PFSK-1 (cell line): ENCODE measurements at regions not wholly inside any gene's neighbourhood (a gene's known extent, or its start where the extent isn't known, plus 50 kb on each side); places are given as distances from the start of the nearest gene placed in this dataset.

Experiments
- FOXP2 ChIP-seq: optimal IDR thresholded peaks from 2 replicates; pipeline ENCODE3; 2011; ENCODE audit warnings: borderline replicate concordance, control low read depth, inconsistent platforms; ENCODE audit not compliant: insufficient read depth; ENCODE audit errors: extremely low read length, extremely low read depth
- POLR2AphosphoS5 ChIP-seq: IDR thresholded peaks from 2 replicates; pipeline ENCODE4 v1.6.1; 2012; ENCODE audit warnings: low read depth, mild to moderate bottlenecking, control low read depth, low read length, moderate library complexity
- SIN3A ChIP-seq: IDR thresholded peaks from 2 replicates; pipeline ENCODE4 v1.6.1; 2012; ENCODE audit warnings: mild to moderate bottlenecking, low read length, moderate library complexity, borderline replicate concordance; ENCODE audit not compliant: insufficient read depth
- TAF1 ChIP-seq: IDR thresholded peaks from 2 replicates; pipeline ENCODE4 v1.6.1; 2012; ENCODE audit warnings: low read length, control low read depth, borderline replicate concordance; ENCODE audit not compliant: insufficient read depth
- TF ChIP-seq, protein P1 (sequence below), 2 experiments: IDR thresholded peaks; 2 replicates each; pipeline versions ENCODE4 v1.6.1 to v1.8.0; 2011 to 2012; ENCODE audit warnings: low read depth in 2 of 2, low read length in 2 of 2, control low read depth in 1 of 2, inconsistent platforms in 1 of 2, mild to moderate bottlenecking in 1 of 2, moderate library complexity in 1 of 2; ENCODE audit not compliant: insufficient read depth in 1 of 2

DNA sequence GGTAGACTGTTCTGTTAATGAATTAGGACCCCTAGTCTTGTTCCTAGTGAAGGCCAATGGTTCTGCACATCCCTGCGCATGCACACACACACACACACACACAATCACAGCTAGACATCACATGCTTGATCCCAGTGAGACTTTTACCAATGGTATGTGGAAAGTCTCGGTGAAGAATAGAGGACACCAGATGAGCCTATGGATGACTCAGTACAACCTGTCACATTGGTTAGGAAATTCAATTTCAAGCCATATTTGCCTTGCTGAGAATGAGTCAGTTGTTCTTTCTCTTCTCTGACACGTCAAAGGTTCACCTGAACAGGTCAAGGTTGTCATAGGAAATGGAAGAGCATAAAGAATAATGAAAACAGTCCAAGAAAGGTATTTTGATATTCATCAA is 122.0 kb downstream of the SLC17A6 start:
- TF ChIP-seq FOXP2 (no peak), TAF1 (no peak), SIN3A (no peak), POLR2AphosphoS5 (no peak)
- TF ChIP-seq, protein P1, sequence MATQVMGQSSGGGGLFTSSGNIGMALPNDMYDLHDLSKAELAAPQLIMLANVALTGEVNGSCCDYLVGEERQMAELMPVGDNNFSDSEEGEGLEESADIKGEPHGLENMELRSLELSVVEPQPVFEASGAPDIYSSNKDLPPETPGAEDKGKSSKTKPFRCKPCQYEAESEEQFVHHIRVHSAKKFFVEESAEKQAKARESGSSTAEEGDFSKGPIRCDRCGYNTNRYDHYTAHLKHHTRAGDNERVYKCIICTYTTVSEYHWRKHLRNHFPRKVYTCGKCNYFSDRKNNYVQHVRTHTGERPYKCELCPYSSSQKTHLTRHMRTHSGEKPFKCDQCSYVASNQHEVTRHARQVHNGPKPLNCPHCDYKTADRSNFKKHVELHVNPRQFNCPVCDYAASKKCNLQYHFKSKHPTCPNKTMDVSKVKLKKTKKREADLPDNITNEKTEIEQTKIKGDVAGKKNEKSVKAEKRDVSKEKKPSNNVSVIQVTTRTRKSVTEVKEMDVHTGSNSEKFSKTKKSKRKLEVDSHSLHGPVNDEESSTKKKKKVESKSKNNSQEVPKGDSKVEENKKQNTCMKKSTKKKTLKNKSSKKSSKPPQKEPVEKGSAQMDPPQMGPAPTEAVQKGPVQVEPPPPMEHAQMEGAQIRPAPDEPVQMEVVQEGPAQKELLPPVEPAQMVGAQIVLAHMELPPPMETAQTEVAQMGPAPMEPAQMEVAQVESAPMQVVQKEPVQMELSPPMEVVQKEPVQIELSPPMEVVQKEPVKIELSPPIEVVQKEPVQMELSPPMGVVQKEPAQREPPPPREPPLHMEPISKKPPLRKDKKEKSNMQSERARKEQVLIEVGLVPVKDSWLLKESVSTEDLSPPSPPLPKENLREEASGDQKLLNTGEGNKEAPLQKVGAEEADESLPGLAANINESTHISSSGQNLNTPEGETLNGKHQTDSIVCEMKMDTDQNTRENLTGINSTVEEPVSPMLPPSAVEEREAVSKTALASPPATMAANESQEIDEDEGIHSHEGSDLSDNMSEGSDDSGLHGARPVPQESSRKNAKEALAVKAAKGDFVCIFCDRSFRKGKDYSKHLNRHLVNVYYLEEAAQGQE (IDR thresholded peaks at IDR 0.05; ENCODE audit: insufficient read depth in 1 of 2, low read depth in 2 of 2, low read length in 2 of 2): no peak

DNA sequence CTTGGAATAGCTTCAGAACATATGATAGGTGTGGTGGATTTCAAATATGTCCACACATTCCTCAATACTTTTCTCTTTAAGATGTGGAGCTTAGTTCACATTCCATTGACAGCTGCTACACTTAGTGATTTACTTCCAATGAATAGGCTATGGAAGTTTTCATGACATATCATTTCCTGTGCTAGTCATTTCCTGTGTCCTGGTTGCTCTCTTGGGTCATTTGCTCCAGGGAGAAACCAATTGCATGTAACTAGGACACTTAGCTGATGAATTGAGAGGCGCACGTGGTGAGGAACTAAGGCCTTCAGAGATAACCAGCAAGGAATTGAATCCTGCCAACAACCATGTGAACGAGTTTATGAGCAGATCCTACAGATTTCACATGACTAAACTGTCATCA is 120.9 kb downstream of the SLC17A6 start:
- TF ChIP-seq SIN3A (no peak), TAF1 (no peak), FOXP2 (no peak), POLR2AphosphoS5 (no peak)
- TF ChIP-seq, protein P1 (IDR thresholded peaks at IDR 0.05; ENCODE audit: insufficient read depth in 1 of 2, low read depth in 2 of 2, low read length in 2 of 2): no peak

- TF ChIP-seq SIN3A (no peak), FOXP2 (no peak), POLR2AphosphoS5 (no peak), TAF1 (no peak)
- TF ChIP-seq, protein P1 (IDR thresholded peaks at IDR 0.05; ENCODE audit: insufficient read depth in 1 of 2, low read depth in 2 of 2, low read length in 2 of 2): no peak
Observed at GRCh38 chr11:22458161-22458560, 120.0 kb downstream of the SLC17A6 start.

GRCh38 chr11:22456993-22457762 is 119.0 kb downstream of the SLC17A6 start:
- TF ChIP-seq SIN3A (no peak), TAF1 (no peak), FOXP2 (no peak), POLR2AphosphoS5 (no peak)
- TF ChIP-seq, protein P1 (IDR thresholded peaks at IDR 0.05; ENCODE audit: insufficient read depth in 1 of 2, low read depth in 2 of 2, low read length in 2 of 2): no peak

- TF ChIP-seq FOXP2 (no peak), TAF1 (no peak)
Observed at GRCh38 chr11:22454461-22455090, 116.4 kb downstream of the SLC17A6 start.
